ENCODE measurements at regions not wholly inside any gene's neighbourhood (a gene's known extent, or its start where the extent isn't known, plus 50 kb on each side); places are given as distances from the start of the nearest gene placed in this dataset.

DNA sequence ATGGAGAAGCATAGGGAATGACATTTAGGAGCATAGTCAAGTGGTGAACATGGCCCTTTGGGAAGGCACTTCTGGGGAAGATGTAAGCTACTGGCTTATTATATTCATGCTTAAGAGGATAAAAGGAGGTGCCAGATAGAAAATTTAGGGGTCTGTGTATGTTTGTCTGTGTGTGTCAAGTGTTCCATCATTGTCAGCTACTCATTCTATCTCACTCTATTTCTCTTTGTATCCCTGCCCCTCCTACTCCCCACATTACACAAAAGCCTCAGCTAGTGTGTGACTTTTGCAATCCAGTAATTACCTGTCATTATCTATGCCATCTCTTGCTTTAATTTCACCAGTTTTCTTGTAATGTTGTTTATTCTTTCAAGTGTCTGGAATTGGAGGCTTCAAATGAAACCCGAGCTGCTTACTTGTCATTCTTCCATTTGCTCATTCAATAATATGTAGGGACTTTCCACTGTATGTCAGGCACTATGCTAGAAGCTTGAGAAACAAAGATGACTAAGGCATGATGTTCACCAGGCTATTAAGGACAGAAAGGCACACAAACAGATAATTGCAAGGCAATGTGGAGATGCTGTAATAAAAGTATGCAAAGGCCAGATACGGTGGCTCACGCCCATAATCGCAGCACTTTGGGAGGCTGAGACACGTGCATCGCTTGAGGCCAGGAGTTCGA is 229.8 kb upstream of the TEX13C start:
- H3K27ac ChIP-seq = no peak overlapping the region
- H3K4me1 ChIP-seq (ENCODE audit: control insufficient read depth in 1 of 2, insufficient read depth in 1 of 2, low read depth in 1 of 2, low read length in 1 of 2) = no peaks in the 10 kb centered on the region
- H3K27me3 ChIP-seq = no peaks in the 10 kb centered on the region
- no peaks in the 10 kb centered on the region for H3K36me3 ChIP-seq
- H3K9me3 ChIP-seq = no peaks in the 10 kb centered on the region
- TF ChIP-seq, protein P1, sequence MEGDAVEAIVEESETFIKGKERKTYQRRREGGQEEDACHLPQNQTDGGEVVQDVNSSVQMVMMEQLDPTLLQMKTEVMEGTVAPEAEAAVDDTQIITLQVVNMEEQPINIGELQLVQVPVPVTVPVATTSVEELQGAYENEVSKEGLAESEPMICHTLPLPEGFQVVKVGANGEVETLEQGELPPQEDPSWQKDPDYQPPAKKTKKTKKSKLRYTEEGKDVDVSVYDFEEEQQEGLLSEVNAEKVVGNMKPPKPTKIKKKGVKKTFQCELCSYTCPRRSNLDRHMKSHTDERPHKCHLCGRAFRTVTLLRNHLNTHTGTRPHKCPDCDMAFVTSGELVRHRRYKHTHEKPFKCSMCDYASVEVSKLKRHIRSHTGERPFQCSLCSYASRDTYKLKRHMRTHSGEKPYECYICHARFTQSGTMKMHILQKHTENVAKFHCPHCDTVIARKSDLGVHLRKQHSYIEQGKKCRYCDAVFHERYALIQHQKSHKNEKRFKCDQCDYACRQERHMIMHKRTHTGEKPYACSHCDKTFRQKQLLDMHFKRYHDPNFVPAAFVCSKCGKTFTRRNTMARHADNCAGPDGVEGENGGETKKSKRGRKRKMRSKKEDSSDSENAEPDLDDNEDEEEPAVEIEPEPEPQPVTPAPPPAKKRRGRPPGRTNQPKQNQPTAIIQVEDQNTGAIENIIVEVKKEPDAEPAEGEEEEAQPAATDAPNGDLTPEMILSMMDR (IDR thresholded peaks at IDR 0.05) = no peak
- H3K4me3 ChIP-seq (ENCODE audit: low read depth in 1 of 2, low read length in 1 of 2) = no peak overlapping the region

GRCh38 chrX:125093852-125094251 is 225.8 kb upstream of the TEX13C start:
- H3K36me3 ChIP-seq = no peaks in the 10 kb centered on the region
- H3K4me1 ChIP-seq (ENCODE audit: control insufficient read depth in 1 of 2, insufficient read depth in 1 of 2, low read depth in 1 of 2, low read length in 1 of 2) = no peaks in the 10 kb centered on the region
- no peaks in the 10 kb centered on the region for H3K9me3 ChIP-seq
- H3K27ac ChIP-seq = no peak overlapping the region
- TF ChIP-seq, protein P1 (IDR thresholded peaks at IDR 0.05) = no peak
- no peaks in the 10 kb centered on the region for H3K27me3 ChIP-seq
- no peak overlapping the region for H3K4me3 ChIP-seq (ENCODE audit: low read depth in 1 of 2, low read length in 1 of 2)

GRCh38 chrX:125094901-125095300 is 224.8 kb upstream of the TEX13C start:
- TF ChIP-seq, protein P1 (IDR thresholded peaks at IDR 0.05) = no peak
- no peaks in the 10 kb centered on the region for H3K9me3 ChIP-seq
- H3K36me3 ChIP-seq = no peaks in the 10 kb centered on the region
- no peak overlapping the region for H3K4me3 ChIP-seq (ENCODE audit: low read depth in 1 of 2, low read length in 1 of 2)
- no peaks in the 10 kb centered on the region for H3K27me3 ChIP-seq
- H3K4me1 ChIP-seq (ENCODE audit: control insufficient read depth in 1 of 2, insufficient read depth in 1 of 2, low read depth in 1 of 2, low read length in 1 of 2) = no peaks in the 10 kb centered on the region
- H3K27ac ChIP-seq = no peak overlapping the region

GRCh38 chrX:125096469-125096868 is 223.2 kb upstream of the TEX13C start:
- H3K27me3 ChIP-seq = no peaks in the 10 kb centered on the region
- no peak overlapping the region for H3K27ac ChIP-seq
- no peaks in the 10 kb centered on the region for H3K36me3 ChIP-seq
- no peaks in the 10 kb centered on the region for H3K4me1 ChIP-seq (ENCODE audit: control insufficient read depth in 1 of 2, insufficient read depth in 1 of 2, low read depth in 1 of 2, low read length in 1 of 2)
- no peak overlapping the region for H3K4me3 ChIP-seq (ENCODE audit: low read depth in 1 of 2, low read length in 1 of 2)
- no peaks in the 10 kb centered on the region for H3K9me3 ChIP-seq
- TF ChIP-seq, protein P1 (IDR thresholded peaks at IDR 0.05) = no peak

- H3K36me3 ChIP-seq = no peaks in the 10 kb centered on the region
- H3K4me1 ChIP-seq (ENCODE audit: control insufficient read depth in 1 of 2, insufficient read depth in 1 of 2, low read depth in 1 of 2, low read length in 1 of 2) = no peaks in the 10 kb centered on the region
- H3K9me3 ChIP-seq = no peaks in the 10 kb centered on the region
- H3K27me3 ChIP-seq = no peaks in the 10 kb centered on the region
- H3K4me3 ChIP-seq (ENCODE audit: low read depth in 1 of 2, low read length in 1 of 2) = no peak overlapping the region
- H3K27ac ChIP-seq = no peak overlapping the region
- TF ChIP-seq, protein P1 (IDR thresholded peaks at IDR 0.05) = no peak
Measured at GRCh38 chrX:125096870-125097269, 222.8 kb upstream of the TEX13C start.

Data from neutrophil (primary cell).